Right ventricle myocardium superior (tissue), 1 donor: ENCODE measurements at regions not wholly inside any gene's neighbourhood (a gene's known extent, or its start where the extent isn't known, plus 50 kb on each side); places are given as distances from the start of the nearest gene placed in this dataset.
A peak's percentile ranks its signal among the peaks of the same experiment; 100 is the strongest.

Experiments used
- ATAC-seq: fragments of 200-7000 bp; cut with Tn5 transposase; one replicate; pipeline ENCODE4 v1.9.1; 2020; ENCODE audit warnings: mild to moderate bottlenecking; ENCODE audit not compliant: poor library complexity
- DNase-seq: peaks from one replicate; pipeline ENCODE4 v3.0.0-alpha.2; 2020
- intact Hi-C: fragments of 100-400 bp; cut with DNase I; formaldehyde crosslinking; loops from one replicate; pipeline ENCODE4 v1.11.2; 2022
- donor health status: DM: no; HTN: yes; CAD: no; lungs with severe emphysema.

DNA sequence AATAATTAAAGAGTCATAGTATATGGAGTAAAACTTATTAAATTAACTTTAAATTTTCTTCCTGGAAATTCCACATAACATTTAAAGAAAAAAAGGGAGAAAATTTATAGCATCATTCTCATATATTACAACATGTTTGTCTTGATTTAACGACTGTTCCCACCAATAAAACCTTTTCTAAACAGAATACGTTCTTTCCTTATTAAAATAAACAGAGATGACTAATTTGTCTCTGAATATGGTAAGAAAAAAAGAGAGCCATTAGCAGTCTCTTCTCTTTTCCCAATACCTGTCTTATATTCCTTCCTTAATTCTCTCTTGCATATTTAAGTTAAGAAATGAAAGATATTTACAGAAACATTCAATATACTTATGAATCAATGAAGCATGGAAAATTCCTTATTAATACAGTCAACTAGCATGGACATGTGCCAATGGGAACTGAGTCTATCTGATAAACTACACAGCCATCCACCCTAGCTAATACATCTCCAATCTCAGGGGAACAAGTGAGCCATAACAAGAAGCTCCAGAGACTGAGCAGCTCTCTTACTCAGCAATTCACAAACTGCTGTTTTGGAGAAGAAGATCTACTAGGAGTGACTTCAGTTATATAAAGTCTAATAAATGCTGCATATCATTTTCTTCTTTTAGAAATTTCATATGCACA, 347.1 kb upstream of the MANEA start:
- intact Hi-C loops = no loop called here
- ATAC-seq (no peak), DNase-seq (no peak)

DNA sequence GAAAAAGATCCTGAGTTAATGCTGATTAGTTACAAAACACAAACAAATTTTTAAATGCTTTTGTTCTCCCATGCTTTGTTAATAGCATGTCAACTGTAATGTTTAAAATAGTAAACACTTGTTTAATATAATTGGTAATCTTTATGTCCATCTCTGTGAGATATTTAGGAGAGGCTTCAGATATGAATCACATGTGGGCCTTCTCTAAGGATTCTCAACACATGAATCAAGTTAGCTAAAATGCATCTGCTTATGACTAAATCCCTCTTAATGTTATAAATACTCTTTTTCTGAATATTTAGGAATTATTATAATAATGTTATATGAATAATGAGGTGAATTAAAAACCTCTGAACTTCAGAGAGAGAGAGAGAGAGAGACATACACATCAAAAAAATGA, 345.9 kb upstream of the MANEA start:
- ATAC-seq (no peak), DNase-seq (no peak)
- intact Hi-C loops = no loop called here

GRCh38 chr6:95232446-95232845, 344.9 kb upstream of the MANEA start:
- no peak for DNase-seq
- no peak for ATAC-seq
- intact Hi-C loops = no loop called here

DNA sequence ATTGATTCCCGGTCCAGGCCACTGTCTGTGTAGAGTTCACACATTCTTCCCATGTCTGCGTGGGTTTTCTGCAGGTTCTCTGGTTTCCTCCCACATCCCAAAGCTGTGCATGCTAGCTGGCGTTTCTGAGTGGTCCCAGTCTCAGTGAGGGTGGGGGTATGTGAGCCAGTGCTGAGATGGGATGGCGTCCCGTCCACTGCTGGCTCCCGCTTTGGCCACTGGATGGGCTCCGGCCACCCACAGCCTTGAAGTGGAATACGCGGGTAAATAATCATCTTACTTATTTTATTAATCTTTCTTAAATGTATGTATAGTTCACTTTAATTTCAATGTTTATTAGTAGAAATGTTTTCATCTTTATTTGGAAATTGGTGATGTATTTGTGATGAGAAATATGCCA, 343.5 kb upstream of the MANEA start:
- no peak for ATAC-seq

DNA sequence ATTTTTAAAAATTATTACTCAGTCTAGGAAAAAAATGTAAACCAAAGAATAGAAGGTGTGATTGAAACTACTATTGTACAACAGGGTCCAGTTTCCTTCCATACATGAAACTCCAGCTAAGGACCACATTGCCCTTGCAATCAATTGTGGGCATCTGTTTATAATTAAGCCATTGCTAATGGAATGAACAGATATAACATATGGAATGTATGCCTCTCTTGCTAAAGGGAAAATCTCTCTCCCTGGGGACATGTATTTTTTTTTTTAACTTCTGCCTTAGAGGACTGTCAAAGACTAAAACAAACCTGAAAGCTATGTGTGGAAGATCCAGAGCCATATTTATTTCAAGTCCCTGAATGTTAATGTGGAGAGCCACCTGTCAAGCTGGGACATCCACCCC, 336.8 kb upstream of the MANEA start:
- DNase-seq = no peak
- ATAC-seq = no peak
- intact Hi-C loops = no loop called here

More for the DNA sequence above, 343.5 kb upstream of the MANEA start:
- intact Hi-C loops = no loop called here
- DNase-seq = peak; percentile 24

GRCh38 chr6:95242560-95242959, 334.8 kb upstream of the MANEA start:
- intact Hi-C loops = no loop called here
- DNase-seq = no peak
- no peak for ATAC-seq

DNA sequence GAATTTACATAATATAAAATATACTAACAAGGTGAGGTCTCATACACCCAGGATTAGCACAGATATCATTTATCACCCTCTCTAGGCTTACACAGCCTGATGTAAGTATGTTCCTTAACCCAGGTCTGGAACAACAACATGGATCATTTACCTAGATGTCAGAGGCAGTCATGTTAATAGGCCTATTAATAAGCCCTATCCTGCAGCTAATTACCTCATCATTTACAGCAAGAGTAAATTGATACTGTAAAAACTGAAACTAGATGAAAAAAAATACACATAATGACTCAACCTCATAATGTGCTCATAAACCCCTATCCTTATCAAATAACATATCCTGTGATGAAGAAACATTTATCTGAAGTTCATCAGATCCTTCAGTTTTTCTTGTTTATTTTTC, 334.3 kb upstream of the MANEA start:
- DNase-seq (no peak), ATAC-seq (no peak)
- intact Hi-C loops = no loop called here

DNA sequence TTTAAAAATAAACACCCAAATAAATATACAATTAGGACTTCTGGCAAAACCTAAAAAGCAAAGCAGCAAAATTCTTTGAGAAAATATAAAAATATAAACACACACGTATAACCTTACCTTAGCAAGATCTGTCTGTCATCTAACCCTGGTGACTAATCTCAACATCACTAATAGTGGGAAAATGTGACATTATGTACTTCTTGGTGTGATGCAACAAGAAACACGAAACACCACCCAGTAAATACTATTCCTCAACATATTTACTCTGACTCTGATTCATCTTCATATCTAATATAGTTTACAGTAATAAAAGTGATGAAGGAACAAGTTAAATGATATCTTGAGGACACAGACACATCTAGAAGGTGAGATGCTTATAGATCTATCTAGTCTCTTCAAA, 332.6 kb upstream of the MANEA start:
- ATAC-seq (no peak), DNase-seq (no peak)
- intact Hi-C loops = no loop called here

- intact Hi-C loops = no loop called here
- DNase-seq = no peak
- no peak for ATAC-seq
Observed at GRCh38 chr6:95248499-95248898, 328.8 kb upstream of the MANEA start.

DNA sequence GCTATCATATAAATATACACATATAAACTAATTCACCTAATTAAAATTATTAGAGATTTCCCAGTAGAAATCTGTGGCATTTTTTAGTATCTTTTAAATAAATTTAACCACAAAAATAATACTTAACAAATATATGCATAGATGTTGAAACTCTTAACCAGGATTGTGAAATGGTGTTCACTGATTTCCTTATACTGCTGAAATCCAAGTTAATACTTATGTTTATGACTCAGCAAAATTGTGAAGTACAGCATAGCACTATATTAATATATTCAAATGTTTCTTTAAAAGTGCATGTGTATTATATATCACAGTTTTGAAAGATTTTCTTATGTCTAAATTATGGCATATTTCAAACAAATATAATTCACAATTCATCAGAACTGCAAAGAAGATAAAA, 328.2 kb upstream of the MANEA start:
- no peak for ATAC-seq
- DNase-seq = no peak
- intact Hi-C loops = no loop called here

GRCh38 chr6:95249661-95250060, 327.7 kb upstream of the MANEA start:
- intact Hi-C loops = no loop called here

GRCh38 chr6:95263840-95264239, 313.5 kb upstream of the MANEA start:
- DNase-seq (no peak), ATAC-seq (no peak)
- intact Hi-C loops = no loop called here

More at GRCh38 chr6:95249661-95250060, 327.7 kb upstream of the MANEA start:
- DNase-seq (no peak), ATAC-seq (no peak)

- intact Hi-C loops = no loop called here
- DNase-seq (no peak), ATAC-seq (no peak)
Observed at GRCh38 chr6:95266537-95267258, 310.6 kb upstream of the MANEA start.

DNA sequence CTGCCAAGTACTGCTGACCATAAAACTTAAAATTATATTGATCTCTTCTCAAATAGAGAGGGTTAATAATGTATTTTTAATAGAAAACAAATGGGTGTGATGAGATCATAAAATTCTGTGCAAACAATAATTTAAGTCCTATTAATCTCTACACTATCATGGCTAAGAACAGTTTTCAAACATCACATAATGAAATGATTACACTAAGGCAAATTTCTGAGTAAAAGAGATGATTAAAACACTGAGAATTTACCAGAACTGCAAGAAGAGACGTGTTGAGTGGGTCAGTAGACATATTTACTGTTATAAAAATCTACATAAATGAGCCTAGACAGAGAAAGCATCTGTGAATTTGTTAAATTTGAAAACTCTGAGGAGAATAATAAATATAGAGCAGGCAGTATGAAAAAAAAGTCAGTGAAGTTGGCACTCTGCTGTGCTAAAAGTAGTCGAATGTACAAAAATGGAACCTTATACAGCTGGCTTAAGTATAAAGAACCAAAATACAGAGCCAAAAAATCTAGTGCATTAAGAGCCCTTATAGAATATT, 302.6 kb upstream of the MANEA start:
- intact Hi-C loops = no loop called here

GRCh38 chr6:95279616-95280015, 297.7 kb upstream of the MANEA start:
- DNase-seq = no peak
- ATAC-seq = no peak
- intact Hi-C loops = no loop called here

More for the DNA sequence above, 302.6 kb upstream of the MANEA start:
- ATAC-seq (no peak), DNase-seq (no peak)

GRCh38 chr6:95280686-95281273, 296.6 kb upstream of the MANEA start:
- DNase-seq (no peak), ATAC-seq (no peak)
- intact Hi-C loops = no loop called here

DNA sequence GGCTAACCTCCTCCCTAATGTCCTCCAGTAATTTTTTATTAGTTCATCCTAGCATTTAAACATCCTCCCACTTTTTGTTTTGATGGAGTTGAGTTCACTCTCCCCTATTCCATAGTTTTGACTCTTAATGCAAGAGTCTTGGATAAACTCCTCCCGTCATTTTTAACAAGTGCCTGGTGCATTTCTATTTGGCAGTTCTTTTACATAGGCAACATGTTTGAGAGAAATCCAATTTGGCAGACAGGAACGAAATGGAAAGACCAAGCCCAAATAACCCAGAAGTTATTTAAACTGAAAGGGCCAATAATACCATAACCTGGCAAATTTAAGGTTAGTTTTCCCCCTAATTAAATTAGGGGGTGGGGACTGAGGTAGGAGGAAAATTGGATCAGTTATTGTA, 291.5 kb upstream of the MANEA start:
- intact Hi-C loops = no loop called here
- ATAC-seq = no peak
- no peak for DNase-seq

GRCh38 chr6:95286874-95287273, 290.5 kb upstream of the MANEA start:
- intact Hi-C loops = no loop called here
- no peak for DNase-seq
- no peak for ATAC-seq

DNA sequence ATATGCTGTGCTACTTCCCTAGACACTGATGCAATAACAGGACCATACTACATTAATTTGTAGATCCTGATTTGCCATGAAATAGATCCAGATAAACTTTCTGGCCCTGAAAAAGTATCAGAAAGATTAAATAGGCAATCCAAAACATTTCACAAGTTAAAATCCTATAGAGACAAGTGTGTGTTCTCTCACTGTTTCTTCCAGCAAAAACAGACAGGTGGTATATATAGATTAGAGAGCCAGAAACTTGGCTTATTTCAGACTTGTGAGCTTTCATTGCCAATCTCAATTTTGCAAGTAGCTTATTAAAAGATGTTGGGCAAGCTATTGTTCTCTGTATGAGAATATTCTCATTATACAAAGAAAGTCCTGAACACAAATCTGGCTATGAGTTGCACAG, 289.1 kb upstream of the MANEA start:
- intact Hi-C loops = no loop called here
- DNase-seq = no peak
- ATAC-seq = no peak

- intact Hi-C loops = no loop called here
- no peak for ATAC-seq
- no peak for DNase-seq
Observed at GRCh38 chr6:95292011-95292410, 285.3 kb upstream of the MANEA start.
